GM13977 (cell line): ENCODE measurements at regions not wholly inside any gene's neighbourhood (a gene's known extent, or its start where the extent isn't known, plus 50 kb on each side); places are given as distances from the start of the nearest gene placed in this dataset.
"Not testable (repeated sequence)": the region's sequence is repeated elsewhere in the genome, so short reads cannot be mapped to it uniquely, and the experiment has no call there.

Experiments
- DNase-seq: peaks from one replicate; pipeline ENCODE4 v3.0.0; 2012; ENCODE audit warnings: low spot score
- CTCF ChIP-seq: IDR thresholded peaks from 2 replicates; pipeline ENCODE4 v1.5.1; 2012; ENCODE audit warnings: mild to moderate bottlenecking, control low read depth; ENCODE audit not compliant: insufficient read depth; ENCODE audit errors: extremely low read depth, missing control alignments
- in situ Hi-C: fragments of 300-500 bp; cut with MboI; formaldehyde crosslinking; loops from one replicate; pipeline ENCODE4 v1.12.0; 2022; ENCODE audit warnings: low sequenced_read_pairs, low pct_unique_long_range_greater_than_20kb, mixed read lengths, inconsistent platforms; ENCODE audit not compliant: unreplicated experiment

DNA sequence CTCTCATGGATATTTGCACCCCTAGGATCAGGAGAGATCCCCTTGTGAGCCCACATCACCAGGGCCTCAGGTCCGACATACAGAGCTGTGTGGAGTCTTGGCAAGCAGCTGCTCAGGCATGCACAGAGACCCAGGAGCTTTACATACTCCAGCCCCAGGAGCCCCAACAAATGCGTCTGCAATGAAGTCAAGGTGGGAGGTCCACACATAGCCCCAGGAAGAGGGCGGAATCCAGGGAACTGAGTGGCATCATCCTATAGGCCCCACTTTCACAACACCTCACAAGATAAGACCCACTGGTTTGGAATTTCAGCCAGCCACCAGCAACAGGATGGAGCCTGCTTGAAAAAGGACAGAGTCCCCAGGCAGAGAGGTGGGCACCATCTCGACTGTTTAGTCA is 106.7 kb downstream of the LSMEM1 start:
- in situ Hi-C loops: no loop called here
- no peak for TF ChIP-seq CTCF
- no peak for DNase-seq

- in situ Hi-C loops, DNase-seq: not testable (repeated sequence)
Observed at GRCh38 chr7:112592565-112593263, 111.9 kb downstream of the LSMEM1 start.

DNA sequence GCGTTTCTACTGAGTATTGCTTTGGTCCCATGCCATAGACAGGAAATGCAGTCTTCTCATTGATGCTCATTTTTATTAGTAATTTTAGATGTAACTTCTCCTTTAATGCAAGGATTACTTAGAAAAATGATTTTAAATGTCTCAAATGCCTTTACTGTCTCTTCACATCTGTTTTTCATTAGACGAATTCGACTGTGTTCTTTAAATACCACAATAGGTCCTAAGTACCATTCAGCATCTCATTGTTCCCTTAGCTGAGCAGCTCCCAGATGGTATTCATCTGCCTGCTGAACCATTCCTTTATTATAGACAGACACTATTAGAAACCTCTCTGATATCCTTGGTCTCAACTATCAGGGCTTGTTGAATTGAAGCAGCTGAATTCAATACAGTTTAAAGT is 113.6 kb downstream of the LSMEM1 start:
- DNase-seq: no peak

GRCh38 chr7:112596260-112596659 is 115.5 kb downstream of the LSMEM1 start:
- DNase-seq: no peak
- TF ChIP-seq CTCF: no peak
- in situ Hi-C loops: no loop called here

More for the DNA sequence above, 113.6 kb downstream of the LSMEM1 start:
- TF ChIP-seq CTCF: no peak
- in situ Hi-C loops: no loop called here

GRCh38 chr7:112596981-112597380 is 116.2 kb downstream of the LSMEM1 start:
- DNase-seq: no peak
- TF ChIP-seq CTCF: no peak
- in situ Hi-C loops: no loop called here

DNA sequence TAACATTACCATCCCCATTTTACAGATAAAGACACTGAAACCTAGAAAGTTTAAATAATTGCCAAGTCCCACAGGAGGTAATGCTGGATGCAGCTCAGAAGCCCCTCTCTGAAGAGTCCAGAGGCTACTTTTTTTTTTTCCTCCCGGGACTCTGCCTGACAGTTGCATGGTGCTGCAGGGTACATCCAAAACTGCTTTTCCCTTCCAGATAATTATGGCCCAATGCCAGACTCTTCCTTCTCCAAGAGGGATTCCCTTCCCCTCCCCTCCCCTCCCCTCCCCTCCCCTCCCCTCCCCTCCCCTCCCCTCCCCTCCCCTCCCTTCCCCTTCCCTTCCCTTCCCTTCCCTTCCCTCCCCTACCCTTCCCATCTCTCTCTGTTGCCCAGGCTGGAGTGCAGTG is 122.9 kb downstream of the LSMEM1 start:
- no peak for TF ChIP-seq CTCF
- DNase-seq: no peak
- in situ Hi-C loops: no loop called here

DNA sequence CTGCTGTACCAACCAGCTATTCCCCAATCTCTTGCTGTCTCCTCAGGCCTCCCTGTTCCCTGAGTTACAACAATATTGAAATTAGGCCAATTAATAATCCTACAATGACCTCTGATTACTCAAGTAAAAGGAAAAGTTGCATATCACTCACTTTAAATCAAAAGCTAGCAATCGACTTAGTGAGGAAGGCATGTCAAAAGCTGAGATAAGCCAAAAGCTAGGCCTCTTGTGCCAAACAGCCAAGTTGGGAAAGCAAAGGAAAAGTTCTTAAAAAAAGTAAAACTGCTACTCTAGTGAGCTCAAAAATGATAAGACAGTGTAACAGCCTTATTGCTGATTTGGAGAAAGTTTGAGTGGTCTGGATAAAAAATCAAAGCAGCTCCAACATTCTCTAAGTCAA is 129.8 kb downstream of the LSMEM1 start:
- no peak for TF ChIP-seq CTCF
- no peak for DNase-seq
- in situ Hi-C loops: no loop called here
